ENCODE measurements at regions not wholly inside any gene's neighbourhood (a gene's known extent, or its start where the extent isn't known, plus 50 kb on each side); places are given as distances from the start of the nearest gene placed in this dataset.

DNA sequence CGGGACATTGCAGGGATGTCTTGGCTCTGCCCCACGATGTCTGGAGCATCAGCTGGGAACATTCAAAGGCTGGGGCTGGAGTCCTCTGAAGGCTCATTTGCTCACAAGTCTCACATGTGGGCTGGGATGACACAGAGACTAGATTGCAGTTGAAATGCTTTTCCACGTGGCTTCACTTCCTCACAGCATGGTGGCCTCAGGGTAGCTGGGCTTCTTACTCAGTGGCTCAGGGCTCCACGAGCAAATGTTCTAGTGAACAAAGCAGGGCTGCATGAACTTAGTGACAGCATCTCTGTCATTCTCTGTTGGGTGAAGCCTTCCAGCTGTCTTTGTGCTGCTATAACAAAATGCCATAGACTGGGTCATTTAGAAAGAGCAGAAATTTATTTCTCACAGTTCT is 247.0 kb upstream of the POU3F1 start:
- TF ChIP-seq, protein P1, sequence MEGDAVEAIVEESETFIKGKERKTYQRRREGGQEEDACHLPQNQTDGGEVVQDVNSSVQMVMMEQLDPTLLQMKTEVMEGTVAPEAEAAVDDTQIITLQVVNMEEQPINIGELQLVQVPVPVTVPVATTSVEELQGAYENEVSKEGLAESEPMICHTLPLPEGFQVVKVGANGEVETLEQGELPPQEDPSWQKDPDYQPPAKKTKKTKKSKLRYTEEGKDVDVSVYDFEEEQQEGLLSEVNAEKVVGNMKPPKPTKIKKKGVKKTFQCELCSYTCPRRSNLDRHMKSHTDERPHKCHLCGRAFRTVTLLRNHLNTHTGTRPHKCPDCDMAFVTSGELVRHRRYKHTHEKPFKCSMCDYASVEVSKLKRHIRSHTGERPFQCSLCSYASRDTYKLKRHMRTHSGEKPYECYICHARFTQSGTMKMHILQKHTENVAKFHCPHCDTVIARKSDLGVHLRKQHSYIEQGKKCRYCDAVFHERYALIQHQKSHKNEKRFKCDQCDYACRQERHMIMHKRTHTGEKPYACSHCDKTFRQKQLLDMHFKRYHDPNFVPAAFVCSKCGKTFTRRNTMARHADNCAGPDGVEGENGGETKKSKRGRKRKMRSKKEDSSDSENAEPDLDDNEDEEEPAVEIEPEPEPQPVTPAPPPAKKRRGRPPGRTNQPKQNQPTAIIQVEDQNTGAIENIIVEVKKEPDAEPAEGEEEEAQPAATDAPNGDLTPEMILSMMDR (IDR thresholded peaks at IDR 0.05 in 2 of 3, conservative IDR thresholded peaks at IDR 0.05 in 1 of 3; ENCODE audit: borderline replicate concordance in 1 of 3, insufficient read depth in 1 of 3, low read depth in 2 of 3, low read length in 2 of 3): no peak
- no peak for TF ChIP-seq YY1 (IDR thresholded peaks at IDR 0.05; ENCODE audit: extremely low read depth, insufficient replicate concordance, low read depth, low read length)
- no peak for TF ChIP-seq SP1 (IDR thresholded peaks at IDR 0.05; ENCODE audit: low read depth)
- no peak for TF ChIP-seq POLR2A (IDR thresholded peaks at IDR 0.05; ENCODE audit: borderline replicate concordance, extremely low read depth, insufficient read depth, insufficient read length)
- no peak for TF ChIP-seq CBX3 (IDR thresholded peaks at IDR 0.05; ENCODE audit: low read depth)
- TF ChIP-seq POLR2AphosphoS5 (IDR thresholded peaks at IDR 0.05; ENCODE audit: low read depth, low read length): no peak
- no peak for TF ChIP-seq JUND (IDR thresholded peaks at IDR 0.05)
- TF ChIP-seq CEBPB (IDR thresholded peaks at IDR 0.05; ENCODE audit: low read depth): no peak
- no peak for TF ChIP-seq EZH2 (IDR thresholded peaks at IDR 0.05)
- TF ChIP-seq EZH2phosphoT487 (IDR thresholded peaks at IDR 0.05; ENCODE audit: borderline replicate concordance): no peak
- no peak for TF ChIP-seq ZBTB33 (IDR thresholded peaks at IDR 0.05; ENCODE audit: extremely low read depth, insufficient replicate concordance, low read length)
- TF ChIP-seq, protein P2, sequence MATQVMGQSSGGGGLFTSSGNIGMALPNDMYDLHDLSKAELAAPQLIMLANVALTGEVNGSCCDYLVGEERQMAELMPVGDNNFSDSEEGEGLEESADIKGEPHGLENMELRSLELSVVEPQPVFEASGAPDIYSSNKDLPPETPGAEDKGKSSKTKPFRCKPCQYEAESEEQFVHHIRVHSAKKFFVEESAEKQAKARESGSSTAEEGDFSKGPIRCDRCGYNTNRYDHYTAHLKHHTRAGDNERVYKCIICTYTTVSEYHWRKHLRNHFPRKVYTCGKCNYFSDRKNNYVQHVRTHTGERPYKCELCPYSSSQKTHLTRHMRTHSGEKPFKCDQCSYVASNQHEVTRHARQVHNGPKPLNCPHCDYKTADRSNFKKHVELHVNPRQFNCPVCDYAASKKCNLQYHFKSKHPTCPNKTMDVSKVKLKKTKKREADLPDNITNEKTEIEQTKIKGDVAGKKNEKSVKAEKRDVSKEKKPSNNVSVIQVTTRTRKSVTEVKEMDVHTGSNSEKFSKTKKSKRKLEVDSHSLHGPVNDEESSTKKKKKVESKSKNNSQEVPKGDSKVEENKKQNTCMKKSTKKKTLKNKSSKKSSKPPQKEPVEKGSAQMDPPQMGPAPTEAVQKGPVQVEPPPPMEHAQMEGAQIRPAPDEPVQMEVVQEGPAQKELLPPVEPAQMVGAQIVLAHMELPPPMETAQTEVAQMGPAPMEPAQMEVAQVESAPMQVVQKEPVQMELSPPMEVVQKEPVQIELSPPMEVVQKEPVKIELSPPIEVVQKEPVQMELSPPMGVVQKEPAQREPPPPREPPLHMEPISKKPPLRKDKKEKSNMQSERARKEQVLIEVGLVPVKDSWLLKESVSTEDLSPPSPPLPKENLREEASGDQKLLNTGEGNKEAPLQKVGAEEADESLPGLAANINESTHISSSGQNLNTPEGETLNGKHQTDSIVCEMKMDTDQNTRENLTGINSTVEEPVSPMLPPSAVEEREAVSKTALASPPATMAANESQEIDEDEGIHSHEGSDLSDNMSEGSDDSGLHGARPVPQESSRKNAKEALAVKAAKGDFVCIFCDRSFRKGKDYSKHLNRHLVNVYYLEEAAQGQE (IDR thresholded peaks at IDR 0.05; ENCODE audit: low read depth): no peak
- no peak for TF ChIP-seq ATF3 (IDR thresholded peaks at IDR 0.05)
